GM21717 (cell line): ENCODE measurements at regions not wholly inside any gene's neighbourhood (a gene's known extent, or its start where the extent isn't known, plus 50 kb on each side); places are given as distances from the start of the nearest gene placed in this dataset.
A peak's percentile ranks its signal among the peaks of the same experiment; 100 is the strongest.
"Not testable (repeated sequence)": the region's sequence is repeated elsewhere in the genome, so short reads cannot be mapped to it uniquely, and the experiment has no call there.

Source experiments
- ATAC-seq: cut with Tn5 transposase; IDR thresholded peaks from one replicate; pipeline ENCODE4 v1.9.1; 2021; ENCODE audit warnings: mild to moderate bottlenecking, moderate library complexity; ENCODE audit not compliant: unreplicated experiment

DNA sequence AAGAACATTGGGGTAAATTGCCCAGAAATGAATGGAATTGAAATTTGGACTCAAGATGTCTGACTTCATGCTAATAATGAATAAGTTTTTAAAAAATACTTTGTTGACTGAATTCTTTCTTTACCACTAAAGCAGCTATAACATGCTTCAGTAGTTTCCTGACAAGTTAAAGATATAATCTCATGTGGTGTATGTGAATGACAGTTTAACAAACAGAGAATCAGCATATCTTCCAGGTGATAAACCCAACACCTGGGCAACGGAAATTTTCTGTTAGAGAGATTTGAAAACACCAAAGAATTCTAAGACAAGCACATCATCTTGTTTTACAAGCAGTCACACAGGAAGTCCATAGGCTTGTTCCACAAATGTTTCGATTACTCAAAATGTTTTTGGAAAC is 372.6 kb upstream of the VRK2 start:
- ATAC-seq = no peak

DNA sequence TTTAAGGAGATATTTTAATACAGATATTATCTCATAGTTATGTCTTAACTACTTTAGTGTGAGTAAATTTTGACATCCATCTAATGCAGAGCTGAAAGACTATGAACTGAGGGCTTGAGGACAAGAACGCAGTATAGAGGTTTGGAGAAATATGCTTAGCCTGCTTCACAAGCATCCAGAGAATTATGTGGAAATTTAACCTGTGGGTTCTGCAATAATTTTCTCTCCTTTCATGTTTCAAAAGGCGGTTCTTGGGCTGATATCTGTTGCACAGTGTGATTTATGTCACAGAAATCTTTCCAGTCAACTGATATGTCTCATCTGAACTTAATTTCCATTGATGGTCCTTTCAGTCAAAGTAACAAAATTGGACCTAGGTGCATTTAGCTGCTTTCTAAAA is 371.9 kb upstream of the VRK2 start:
- no peak for ATAC-seq

DNA sequence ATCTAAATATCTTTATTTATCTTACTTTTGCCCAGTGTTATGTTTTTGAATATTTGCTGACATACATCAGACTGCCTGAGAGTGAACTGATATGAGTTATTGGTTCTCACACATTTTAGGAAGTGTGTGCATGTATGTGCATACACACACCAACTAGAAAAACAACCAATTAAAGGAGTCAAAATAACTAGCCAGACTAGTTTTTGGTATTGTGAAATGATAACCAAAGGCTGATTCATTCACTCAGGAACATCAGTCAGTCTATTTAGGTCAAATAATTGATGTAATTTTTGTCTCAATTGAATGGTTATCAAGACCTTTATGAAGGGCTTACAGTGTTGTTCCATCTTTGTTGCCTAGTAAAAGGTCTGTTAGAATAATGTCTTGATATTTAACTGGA is 369.3 kb upstream of the VRK2 start:
- no peak for ATAC-seq

DNA sequence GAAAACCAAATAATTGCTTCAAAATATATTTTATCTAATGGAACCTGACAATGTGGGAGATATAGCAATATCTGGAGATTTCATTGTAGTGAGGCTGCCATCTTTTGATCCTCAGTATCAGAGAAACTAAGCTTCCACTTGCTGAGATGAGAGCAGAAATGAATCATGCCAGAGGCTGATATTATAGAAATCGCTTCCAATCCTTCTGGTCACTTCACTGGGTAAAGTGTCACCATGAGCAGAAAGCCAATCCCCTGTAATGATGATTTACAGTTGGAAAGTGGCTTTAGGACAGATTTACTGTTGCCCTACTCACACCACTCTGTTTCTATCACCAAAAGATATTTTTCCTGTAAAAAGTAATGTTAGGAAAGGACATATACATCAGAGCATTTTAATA is 365.0 kb upstream of the VRK2 start:
- no peak for ATAC-seq

DNA sequence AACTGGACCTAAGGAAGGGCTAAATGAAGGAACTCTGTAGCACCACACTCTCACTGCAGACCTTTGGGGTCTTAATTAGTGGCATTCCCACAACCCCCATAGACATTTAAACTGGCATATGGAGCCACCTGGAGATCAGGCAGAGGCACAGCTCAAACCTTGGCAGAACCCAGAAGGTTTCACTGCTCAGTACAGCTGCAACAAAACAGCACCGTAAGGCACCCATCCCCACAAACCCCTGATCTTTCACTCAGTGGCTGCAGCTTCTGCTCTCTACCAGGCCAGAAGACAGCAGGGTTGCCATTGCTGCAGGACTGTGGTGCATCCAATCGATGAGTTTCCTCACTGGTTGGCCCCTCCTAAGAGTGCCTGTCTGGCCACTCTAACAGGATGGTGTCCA is 361.6 kb upstream of the VRK2 start:
- ATAC-seq = no peak

DNA sequence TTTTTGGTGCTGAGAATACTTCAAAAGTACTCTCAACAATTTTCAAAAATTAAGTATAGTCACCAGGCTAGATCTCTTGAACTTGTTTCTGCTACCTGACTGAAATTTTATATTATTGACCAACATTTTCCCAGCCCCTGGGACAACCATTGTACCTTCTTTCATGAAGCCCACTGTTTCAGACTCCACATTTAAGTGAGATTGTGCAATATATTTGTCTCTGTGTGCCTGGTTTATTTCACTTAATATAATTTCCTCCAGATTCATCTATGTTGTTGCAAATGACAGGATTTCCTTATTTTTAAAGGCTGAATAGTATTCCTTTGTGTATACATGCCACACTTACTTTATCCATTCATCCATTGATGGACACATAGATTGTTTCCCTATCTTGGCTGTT is 354.2 kb upstream of the VRK2 start:
- no peak for ATAC-seq

DNA sequence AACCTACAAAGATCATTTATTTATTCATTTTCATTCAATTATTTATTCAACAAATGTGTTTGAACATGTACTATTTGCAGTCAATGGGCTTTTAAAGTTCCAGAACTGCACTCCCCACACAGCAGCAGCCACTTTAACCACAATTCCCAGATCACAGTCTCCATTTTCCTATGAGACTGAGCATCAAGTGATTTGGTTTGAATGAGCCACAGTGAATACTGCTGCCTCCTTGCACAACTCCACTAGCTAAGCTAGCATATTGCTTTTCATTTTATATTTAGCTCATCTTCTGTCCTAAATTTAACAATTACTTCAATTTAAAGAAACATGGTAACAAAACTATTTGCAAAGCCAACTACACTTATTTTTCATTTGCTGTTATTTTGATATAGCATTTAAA is 353.4 kb upstream of the VRK2 start:
- ATAC-seq = no peak

DNA sequence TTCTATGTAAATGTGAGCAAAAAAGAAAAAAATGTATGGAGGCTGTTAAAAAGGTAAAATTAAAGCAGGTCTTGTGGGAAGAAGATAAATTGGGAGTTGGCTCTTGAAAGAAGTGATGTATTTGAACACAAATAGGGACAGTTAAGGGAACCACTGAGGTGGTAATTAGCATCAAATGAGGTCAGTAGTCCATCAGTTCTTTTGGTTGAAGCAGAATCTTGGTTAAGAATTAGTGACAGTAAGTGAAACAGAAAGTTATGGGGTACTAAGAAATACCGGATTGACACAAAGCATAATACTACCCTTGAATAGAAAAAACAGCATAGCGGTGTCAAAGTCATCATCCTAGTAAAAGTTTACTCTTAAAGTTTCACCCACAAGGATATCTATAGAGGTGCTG is 352.6 kb upstream of the VRK2 start:
- no peak for ATAC-seq

DNA sequence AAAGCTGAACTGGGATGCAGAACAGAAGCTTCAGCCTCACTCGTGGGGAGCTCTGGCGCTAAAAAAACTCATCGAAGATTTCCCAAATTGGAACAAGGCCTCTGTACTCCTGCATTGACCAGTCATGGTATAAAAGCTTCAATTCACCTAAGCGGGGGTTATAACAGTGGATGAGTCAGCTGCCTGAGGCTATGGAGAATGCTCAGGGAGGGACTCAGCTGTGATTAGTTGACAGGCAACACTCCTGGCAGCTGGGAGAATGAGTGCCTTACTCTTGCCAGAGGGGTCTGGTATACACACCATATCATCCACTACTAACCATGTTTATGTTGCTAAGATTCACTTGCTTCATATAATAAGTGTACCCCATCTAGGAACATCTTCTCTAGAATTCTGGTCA is 350.6 kb upstream of the VRK2 start:
- no peak for ATAC-seq

DNA sequence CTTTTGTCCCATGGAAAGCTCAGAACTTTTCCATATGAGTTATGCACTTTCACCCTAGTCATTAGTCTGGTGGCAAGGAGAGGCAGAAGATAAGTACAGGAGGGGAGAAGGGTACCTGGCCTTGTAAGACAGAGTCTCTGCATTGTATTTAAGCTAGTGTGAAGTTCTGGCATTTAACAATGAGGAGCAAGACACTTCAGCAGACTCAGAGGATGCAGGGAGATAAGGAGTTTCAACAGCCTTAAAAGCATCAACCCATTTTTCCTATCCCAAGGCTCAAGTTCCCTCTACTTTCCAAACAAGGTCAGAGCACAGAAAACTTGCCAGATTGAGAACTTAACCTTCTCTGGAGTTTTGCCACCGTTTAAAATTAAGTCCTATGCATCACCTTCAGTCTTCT is 348.2 kb upstream of the VRK2 start:
- ATAC-seq = no peak

DNA sequence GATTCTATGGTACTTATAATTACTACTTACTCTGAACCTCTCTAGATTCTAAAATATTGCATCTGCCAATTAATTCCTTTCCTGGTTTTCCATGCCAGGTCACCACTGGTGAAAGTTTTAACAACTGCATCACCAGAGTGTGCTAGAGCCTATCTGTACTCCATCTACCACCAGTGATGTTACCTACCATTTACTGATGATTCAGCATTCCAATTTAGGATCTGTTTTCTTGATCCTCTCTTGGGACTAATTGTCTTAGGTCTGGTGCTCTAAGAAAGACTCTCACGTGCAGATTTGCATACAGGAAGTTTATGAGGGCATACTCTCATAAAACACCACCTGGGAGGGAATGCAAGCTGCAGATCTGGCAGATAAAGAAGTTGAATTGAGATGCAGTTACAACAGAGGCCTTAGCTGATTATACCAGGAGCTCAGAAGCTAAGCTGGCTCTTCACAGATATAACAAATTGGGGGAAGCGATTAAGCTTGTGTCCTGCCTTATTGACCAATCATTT is 347.6 kb upstream of the VRK2 start:
- ATAC-seq = no peak

DNA sequence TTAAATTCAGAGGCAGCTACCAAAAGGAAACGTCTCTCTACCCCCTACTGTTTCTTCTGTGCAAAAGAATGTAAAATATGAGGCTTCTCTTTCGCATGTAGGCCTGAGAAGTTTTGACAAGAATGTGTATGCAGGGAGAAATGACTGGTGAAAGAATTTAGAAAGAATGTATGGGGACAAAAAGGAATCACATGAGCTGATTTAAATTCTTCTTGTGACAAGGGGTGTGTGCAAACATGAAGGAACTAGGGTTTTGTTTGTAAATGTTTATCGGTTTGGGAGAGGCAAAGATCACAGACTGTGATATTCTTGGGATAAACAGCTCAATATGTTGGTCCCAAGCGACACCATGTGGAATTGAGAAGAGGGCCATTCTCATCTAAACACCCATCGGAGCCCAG is 345.2 kb upstream of the VRK2 start:
- no peak for ATAC-seq

DNA sequence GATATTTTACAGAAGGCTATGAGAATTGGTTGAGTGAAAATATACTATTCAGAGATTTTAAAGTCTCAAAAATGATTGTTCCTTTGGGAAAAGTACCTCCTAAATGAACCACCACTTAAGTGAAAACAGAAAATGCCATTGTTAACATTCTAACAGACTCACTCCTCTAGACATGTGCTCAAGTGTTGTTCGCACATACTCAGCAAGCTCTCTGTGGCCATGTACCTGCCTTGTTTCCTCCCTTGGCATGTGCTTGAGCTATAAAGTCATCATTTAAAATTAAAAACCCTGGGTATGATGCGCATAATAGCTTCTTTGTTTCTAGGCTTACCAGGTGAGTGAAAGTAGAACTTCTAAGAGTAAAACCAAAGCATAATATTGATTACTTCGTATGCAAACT is 343.2 kb upstream of the VRK2 start:
- no peak for ATAC-seq

DNA sequence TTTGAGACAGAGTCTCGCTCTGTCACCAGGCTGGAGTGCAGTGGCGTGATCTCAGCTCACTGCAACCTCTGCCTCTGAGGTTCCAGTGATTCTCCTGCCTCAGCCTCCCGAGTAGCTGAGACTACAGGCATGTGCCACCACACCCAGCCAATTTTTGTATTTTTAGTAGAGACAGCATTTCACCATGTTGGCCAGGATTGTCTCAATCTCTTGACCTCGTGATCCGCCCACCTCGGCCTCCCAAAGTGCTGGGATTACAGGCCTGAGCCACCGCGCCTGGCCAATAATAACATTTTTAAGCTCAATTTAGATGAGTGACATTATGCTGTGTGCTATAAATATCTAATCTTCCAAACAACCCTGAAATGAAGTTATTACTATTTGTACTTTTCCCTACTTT is 338.8 kb upstream of the VRK2 start:
- not testable (repeated sequence) for ATAC-seq

DNA sequence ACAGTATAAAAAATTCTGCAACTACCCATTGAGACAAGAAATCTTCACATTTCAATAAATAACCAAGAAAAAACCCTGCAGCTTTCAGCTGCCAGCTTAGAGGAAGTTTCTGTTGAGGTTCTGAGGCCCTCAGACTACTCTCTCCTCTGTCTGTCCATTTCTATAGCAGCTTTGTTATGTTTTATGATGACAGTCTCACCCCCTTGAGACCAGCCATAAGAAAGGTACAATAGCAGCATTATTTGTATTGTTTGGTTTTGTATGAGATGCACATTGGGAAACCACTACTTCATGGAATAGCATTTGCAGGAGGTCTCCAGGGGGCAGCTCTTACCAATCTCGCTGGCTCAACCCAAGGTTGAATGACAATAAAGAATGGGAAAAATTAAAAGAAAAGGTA is 334.6 kb upstream of the VRK2 start:
- no peak for ATAC-seq

DNA sequence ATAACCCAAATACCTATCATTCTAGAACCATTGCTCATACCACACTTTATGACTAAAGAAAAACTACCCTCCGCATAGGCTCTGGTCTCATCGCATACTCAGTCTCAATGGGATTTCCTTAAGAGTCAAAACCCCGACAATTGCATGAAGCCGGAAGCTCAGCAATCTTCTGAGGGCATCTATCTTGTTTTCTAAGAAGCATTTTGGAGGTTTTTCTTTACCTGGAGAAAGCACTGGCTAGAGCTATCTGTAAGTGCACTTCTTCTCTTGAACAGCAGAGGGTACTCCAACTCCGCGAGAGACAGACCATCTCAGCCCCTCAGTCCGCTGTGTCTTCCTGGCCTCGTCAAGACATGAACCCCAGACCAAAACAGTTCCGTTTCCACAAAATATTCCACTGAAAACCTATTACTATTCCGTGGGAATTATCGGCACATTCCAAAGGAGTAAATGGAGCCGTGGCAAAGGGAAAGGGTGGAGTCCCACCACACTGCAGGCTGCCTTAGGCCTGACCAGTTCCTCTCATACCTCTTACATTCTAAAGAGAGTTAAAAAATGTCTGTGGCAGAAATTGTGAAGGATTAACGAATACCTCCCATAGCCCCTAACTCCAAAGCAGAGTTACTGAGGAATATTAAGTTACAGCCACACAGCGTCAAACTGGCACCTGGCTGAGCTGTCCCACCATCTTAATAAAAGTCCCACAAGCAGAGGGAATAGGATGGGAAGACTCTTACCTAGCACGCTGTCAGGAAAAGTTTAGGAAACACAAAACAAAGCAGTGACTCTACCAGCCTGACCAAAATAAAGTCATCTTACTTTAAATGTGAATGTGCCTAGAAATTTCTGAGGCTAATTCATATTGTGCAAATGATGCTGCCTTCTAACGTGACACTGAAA is 325.6 kb upstream of the VRK2 start:
- peak; percentile 99 for ATAC-seq

DNA sequence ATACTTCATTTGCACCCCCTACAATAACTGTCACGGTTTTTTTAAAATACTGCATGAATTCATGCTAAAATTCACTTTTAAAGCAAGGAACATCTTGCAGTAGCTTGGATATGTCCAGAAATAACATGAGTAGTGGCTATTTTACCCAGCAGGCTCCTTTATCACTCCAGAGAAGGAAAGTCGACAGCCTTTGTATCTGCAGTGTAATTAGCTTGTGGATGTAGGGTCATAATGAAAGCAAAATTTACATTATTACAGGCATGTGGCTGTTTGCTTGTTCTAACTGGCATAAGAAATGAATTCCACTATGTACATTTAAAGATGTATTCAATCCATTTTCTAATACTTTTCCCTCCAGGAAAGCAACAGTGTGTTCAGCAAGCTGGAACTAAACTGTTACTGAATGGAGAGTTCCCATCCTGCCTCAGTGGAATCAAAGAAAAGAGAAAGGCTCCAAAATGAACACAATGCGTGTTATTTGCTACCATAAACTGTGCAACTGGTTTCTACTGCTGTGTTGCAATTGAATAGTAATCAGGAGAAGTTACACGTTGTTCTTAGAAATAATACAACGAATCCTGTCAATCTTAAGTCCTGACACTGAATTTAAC is 321.2 kb upstream of the VRK2 start:
- ATAC-seq = no peak

DNA sequence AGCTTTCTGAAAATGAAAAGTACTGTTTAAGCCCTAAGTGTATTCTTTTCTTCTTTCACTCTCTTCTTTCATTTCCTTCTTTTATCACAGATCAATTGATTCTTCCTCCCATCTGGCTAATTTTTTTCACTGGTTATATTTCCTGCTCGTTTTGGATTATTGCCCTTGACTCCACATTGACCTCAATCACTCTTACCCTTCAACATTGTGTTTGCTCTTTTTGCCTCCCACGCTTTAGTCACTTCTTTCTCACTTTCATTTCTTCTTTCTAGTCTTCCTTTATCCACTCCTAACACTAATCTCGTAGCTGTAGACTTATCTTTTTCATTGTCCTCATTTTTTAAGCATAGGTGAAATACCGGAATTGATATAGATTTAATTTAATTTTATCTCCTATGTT is 320.3 kb upstream of the VRK2 start:
- peak; percentile 77 for ATAC-seq

DNA sequence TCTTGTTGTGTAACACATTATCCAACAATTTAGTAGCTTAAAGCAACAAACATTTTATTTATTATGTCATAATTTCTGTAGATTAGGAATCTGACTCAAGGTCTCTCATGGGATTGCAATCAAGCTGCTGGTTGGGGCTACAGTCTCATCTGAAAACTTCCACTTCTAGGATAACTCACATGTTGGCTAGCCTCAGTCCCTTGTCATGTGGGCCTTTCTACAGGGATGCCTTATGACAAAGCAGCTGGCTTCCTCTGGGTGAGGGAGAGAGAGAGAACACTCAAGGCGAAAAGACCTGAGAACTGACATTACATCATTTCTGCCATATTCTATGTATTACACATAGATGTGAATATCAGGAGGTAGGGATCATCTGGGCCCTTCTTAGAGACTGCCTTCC is 317.9 kb upstream of the VRK2 start:
- no peak for ATAC-seq

DNA sequence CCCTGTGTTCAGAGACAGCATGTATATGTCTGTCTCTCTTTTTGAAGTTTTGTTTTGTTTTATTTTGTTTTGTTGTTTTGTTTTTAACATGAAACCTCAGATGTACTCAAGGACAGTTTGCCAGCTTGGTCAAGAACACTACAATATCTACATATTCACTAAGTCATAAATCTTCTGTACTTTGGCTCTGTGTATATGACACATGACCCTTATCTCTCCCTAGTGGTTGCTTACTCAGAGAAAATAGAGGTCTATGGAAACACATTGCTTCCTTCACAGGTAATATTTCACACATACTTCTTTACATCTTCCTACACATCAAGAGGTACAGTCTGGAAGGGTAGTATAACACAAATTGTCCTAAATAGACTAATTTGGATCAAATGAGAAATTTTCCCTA is 312.6 kb upstream of the VRK2 start:
- no peak for ATAC-seq

DNA sequence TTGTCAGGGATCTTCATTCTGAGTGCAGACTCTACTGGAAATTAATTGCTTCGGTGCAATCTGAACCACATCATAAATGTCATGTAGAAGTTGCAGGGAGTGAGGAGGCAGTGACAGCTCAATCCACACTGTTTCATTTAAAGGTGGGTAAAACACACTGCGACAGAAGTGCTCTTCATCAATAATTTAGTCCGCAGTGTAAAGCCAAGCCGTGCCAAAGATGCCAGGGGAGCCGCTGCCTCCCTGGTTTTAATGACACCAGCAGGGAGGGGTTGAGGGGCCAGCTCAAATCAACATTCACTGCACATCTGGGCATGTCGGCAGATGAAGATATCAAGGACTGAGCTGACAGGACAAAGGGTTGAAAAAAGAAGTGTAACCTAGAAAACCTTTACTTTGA is 305.7 kb upstream of the VRK2 start:
- no peak for ATAC-seq

DNA sequence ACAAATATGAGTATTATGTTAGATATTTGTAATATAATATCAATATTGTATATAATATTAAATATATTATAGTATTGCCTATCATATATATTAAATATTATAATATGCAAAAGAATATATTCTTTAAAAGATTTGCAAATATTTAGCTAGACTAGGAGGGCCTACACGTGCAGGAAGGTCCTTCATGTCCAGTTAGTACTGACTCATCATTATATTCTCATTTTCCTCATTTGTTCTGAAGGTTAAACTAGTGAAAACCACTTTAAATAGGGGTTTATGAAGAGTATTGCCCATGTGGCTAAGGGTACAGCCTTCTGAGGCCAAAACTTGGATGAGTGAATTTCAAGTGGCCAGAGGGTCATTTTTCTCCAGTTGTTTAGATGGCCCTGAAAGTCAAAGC is 293.0 kb upstream of the VRK2 start:
- no peak for ATAC-seq

DNA sequence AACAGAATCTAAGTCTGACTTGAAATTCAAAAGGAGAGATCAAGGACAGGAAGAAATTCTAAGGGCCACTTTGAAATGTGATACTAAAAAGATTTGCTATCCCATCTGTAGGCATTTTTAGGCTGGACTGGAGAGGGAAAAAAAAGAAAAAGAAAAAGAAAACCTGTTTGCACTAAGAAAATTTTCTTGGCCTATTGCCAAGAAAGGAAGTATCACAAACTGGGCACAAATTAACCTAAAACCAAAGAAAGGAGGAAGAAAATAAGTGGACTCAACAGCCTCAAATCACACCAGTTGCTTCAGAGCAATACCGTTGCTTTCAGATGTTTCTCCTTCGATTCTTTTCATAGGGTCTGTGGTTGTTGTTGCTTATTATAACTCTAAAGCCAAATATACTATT is 287.9 kb upstream of the VRK2 start:
- ATAC-seq = no peak
